Stomach (tissue), 4 donors: ENCODE measurements at regions not wholly inside any gene's neighbourhood (a gene's known extent, or its start where the extent isn't known, plus 50 kb on each side); places are given as distances from the start of the nearest gene placed in this dataset.

ENCODE experiments used
- CTCF ChIP-seq, 7 experiments: fragments of 450-650 bp in 4 of 7; fragments of 200-600 bp in 3 of 7; sonication (generic) in 3 of 7; IDR thresholded peaks; one replicate each; pipeline ENCODE4 v1.5.1; 2016 to 2019; ENCODE audit warnings: antibody characterized with exemption in 7 of 7, control low read depth in 2 of 7, mild to moderate bottlenecking in 1 of 7
- EP300 ChIP-seq: sonication (generic); formaldehyde crosslinking; IDR thresholded peaks from one replicate; pipeline ENCODE4 v1.6.1; 2017; ENCODE audit warnings: antibody characterized with exemption

GRCh38 chr16:6687593-6687992 is 645.1 kb upstream of the RBFOX1 start:
- no peak for TF ChIP-seq EP300
- TF ChIP-seq CTCF (IDR thresholded peaks at IDR 0.05) = no peak
